DMS53 treated with DMSO at 0.1 percent for 48 hours (cell line): ENCODE measurements at regions not wholly inside any gene's neighbourhood (a gene's known extent, or its start where the extent isn't known, plus 50 kb on each side); places are given as distances from the start of the nearest gene placed in this dataset.

ENCODE experiments used
- DNase-seq: peaks from one replicate; lab custom pipeline; 2025; ENCODE audit not compliant: unreplicated experiment; lab: John Stamatoyannopoulos, UW

- DNase-seq: no peak
Observed at GRCh38 chr2:19045151-19045550, 313.3 kb downstream of the OSR1 start.

- DNase-seq: no peak
Observed at GRCh38 chr2:19043893-19044292, 314.5 kb downstream of the OSR1 start.

GRCh38 chr2:19041434-19042041 is 316.9 kb downstream of the OSR1 start:
- DNase-seq: no peak

GRCh38 chr2:19038071-19039015 is 320.1 kb downstream of the OSR1 start:
- no peak for DNase-seq

- no peak for DNase-seq
Observed at GRCh38 chr2:19036091-19036490, 322.3 kb downstream of the OSR1 start.

GRCh38 chr2:19035238-19035637 is 323.2 kb downstream of the OSR1 start:
- no peak for DNase-seq

- DNase-seq: no peak
Observed at GRCh38 chr2:19033240-19033639, 325.2 kb downstream of the OSR1 start.

GRCh38 chr2:19031642-19032041 is 326.8 kb downstream of the OSR1 start:
- no peak for DNase-seq

- DNase-seq: no peak
Observed at GRCh38 chr2:19029655-19030054, 328.8 kb downstream of the OSR1 start.

- DNase-seq: no peak
Observed at GRCh38 chr2:19028587-19029375, 329.6 kb downstream of the OSR1 start.

- DNase-seq: no peak
Observed at GRCh38 chr2:19027626-19028025, 330.8 kb downstream of the OSR1 start.

GRCh38 chr2:19026261-19026660 is 332.2 kb downstream of the OSR1 start:
- no peak for DNase-seq

GRCh38 chr2:19022334-19022733 is 336.1 kb downstream of the OSR1 start:
- DNase-seq: no peak

- no peak for DNase-seq
Observed at GRCh38 chr2:19021721-19022120, 336.7 kb downstream of the OSR1 start.

- DNase-seq: no peak
Observed at GRCh38 chr2:19021100-19021476, 337.3 kb downstream of the OSR1 start.

GRCh38 chr2:19020144-19021099 is 338.0 kb downstream of the OSR1 start:
- DNase-seq: no peak

- DNase-seq: no peak
Observed at GRCh38 chr2:19009510-19009909, 348.9 kb downstream of the OSR1 start.

- no peak for DNase-seq
Observed at GRCh38 chr2:19003554-19003953, 354.9 kb downstream of the OSR1 start.

GRCh38 chr2:19000776-19001175 is 357.6 kb downstream of the OSR1 start:
- no peak for DNase-seq

- DNase-seq: no peak
Observed at GRCh38 chr2:18999198-18999597, 359.2 kb downstream of the OSR1 start.

GRCh38 chr2:18998491-18998890 is 359.9 kb downstream of the OSR1 start:
- DNase-seq: no peak
